ENCODE measurements at regions not wholly inside any gene's neighbourhood (a gene's known extent, or its start where the extent isn't known, plus 50 kb on each side); places are given as distances from the start of the nearest gene placed in this dataset.

DNA sequence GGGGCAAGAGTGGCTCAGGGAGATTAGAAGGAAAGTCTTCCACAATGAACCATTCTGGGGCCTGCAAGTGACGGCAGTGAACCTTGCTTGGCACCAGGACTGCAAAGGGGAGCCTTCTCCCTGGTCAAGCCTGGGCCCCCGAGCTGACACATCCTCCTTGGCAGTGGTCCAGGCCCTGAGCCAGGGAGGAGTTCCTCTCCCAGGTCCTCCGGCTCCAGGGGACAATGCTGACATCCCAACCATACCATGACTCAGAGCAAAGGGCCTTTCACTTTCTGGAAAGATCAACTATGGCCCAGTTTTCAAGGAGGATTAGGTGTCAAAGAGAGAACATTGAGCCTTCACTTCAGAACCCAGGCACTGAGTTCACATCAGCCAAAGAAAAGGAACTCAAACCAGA is 756.5 kb upstream of the TBX3 start:
- ATAC-seq (peak; percentile 36; the same call in 2 of the 3 replicates), FAIRE-seq (no peak), DNase-seq (ENCODE audit: extremely low read depth in 1 of 4, low spot score in 3 of 4) (peak; percentile 16 to 39 (median 24))
- ChIA-PET POLR2A (no interaction called here), CTCF (ENCODE audit: low intra/inter-chr PET ratio) (no interaction called here)
- no TSS peak for BruUV-seq (replicated peaks)
- Histone ChIP-seq H3K4me2 (ENCODE audit: insufficient read depth, low read length) (no peak overlapping the region), H3K36me3 (ENCODE audit: control insufficient read depth, insufficient read depth, low read length) (no peaks in the 10 kb centered on the region), H3K4me3 (no peak overlapping the region), H3K9me3 (replicated peaks; ENCODE audit: control insufficient read depth, insufficient read depth, low read depth, low read length) (no peaks in the 10 kb centered on the region), H4K20me1 (replicated peaks; ENCODE audit: control insufficient read depth, insufficient read depth, low read length) (no peaks in the 10 kb centered on the region; the same call in 1 of the 2 replicates), H2AFZ (ENCODE audit: low read depth, low read length) (no peak overlapping the region), H3K79me2 (ENCODE audit: control insufficient read depth, insufficient read depth, low read length) (no peaks in the 10 kb centered on the region), H3K27me3 (ENCODE audit: control insufficient read depth in 2 of 2, insufficient read depth in 2 of 2, low read length in 2 of 2) (no peaks in the 10 kb centered on the region; a peak in 1 of 5 replicates), H3K4me1 (replicated peaks in 1 of 2; ENCODE audit: control insufficient read depth in 2 of 2, insufficient read depth in 2 of 2, low read length in 2 of 2) (no peaks in the 10 kb centered on the region), H3K9ac (ENCODE audit: insufficient read depth in 1 of 2, low read depth in 2 of 2, low read length in 2 of 2) (no peak overlapping the region), H3K27ac (ENCODE audit: extremely low read depth, low read depth, low read length) (no peak overlapping the region), H3K9me1 (ENCODE audit: control insufficient read depth, insufficient read depth, low read length) (no peaks in the 10 kb centered on the region)
- intact Hi-C loops (cut with micrococcal nuclease) (no loop called here), in situ Hi-C loops (cut with MboI) (no loop called here)
- TF ChIP-seq, protein P1, sequence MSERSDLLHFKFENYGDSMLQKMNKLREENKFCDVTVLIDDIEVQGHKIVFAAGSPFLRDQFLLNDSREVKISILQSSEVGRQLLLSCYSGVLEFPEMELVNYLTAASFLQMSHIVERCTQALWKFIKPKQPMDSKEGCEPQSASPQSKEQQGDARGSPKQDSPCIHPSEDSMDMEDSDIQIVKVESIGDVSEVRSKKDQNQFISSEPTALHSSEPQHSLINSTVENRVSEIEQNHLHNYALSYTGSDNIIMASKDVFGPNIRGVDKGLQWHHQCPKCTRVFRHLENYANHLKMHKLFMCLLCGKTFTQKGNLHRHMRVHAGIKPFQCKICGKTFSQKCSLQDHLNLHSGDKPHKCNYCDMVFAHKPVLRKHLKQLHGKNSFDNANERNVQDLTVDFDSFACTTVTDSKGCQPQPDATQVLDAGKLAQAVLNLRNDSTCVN (CRISPR knock-in tag; IDR thresholded peaks at IDR 0.05) = no peak
- peak; percentile 55 for TF ChIP-seq FOSL1 (tag; conservative IDR thresholded peaks at IDR 0.05)
- peak; percentile 82 for TF ChIP-seq NFIC (IDR thresholded peaks at IDR 0.05)
- 0 out of 2 replicates have a peak, but pooled peaks have one; percentile 11 for TF ChIP-seq C11orf30 (IDR thresholded peaks at IDR 0.05; ENCODE audit: low read depth)
- TF ChIP-seq PTTG1 (tag; IDR thresholded peaks at IDR 0.05; ENCODE audit: low read depth) = no peak
- 0 out of 2 replicates have a peak, but pooled peaks have one; percentile 12 for TF ChIP-seq NFE2 (IDR thresholded peaks at IDR 0.05; ENCODE audit: low read depth)
- TF ChIP-seq, protein P2, sequence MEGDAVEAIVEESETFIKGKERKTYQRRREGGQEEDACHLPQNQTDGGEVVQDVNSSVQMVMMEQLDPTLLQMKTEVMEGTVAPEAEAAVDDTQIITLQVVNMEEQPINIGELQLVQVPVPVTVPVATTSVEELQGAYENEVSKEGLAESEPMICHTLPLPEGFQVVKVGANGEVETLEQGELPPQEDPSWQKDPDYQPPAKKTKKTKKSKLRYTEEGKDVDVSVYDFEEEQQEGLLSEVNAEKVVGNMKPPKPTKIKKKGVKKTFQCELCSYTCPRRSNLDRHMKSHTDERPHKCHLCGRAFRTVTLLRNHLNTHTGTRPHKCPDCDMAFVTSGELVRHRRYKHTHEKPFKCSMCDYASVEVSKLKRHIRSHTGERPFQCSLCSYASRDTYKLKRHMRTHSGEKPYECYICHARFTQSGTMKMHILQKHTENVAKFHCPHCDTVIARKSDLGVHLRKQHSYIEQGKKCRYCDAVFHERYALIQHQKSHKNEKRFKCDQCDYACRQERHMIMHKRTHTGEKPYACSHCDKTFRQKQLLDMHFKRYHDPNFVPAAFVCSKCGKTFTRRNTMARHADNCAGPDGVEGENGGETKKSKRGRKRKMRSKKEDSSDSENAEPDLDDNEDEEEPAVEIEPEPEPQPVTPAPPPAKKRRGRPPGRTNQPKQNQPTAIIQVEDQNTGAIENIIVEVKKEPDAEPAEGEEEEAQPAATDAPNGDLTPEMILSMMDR (IDR thresholded peaks at IDR 0.05 in 2 of 3, conservative IDR thresholded peaks at IDR 0.05 in 1 of 3; ENCODE audit: insufficient read depth in 2 of 3, low read depth in 1 of 3, low read length in 3 of 3) = no peak
- TF ChIP-seq JUND (IDR thresholded peaks at IDR 0.05; ENCODE audit: borderline replicate concordance, low read depth, low read length) = no peak
- TF ChIP-seq JUND (tag; IDR thresholded peaks at IDR 0.05; ENCODE audit: borderline replicate concordance, low read depth, low read length) = 0 out of 3 replicates have a peak, but pooled peaks have one; percentile 24
- TF ChIP-seq YBX1 (IDR thresholded peaks at IDR 0.05) = no peak
- TF ChIP-seq ZC3H11A (IDR thresholded peaks at IDR 0.05; ENCODE audit: low read depth, low read length) = no peak
- 0% methylated on average over 3 of the region's 3 CpGs for WGBS (ENCODE audit: insufficient coverage, low coverage, missing lambda C conversion rate)

All from K562 (cell line).